HepG2 (cell line): ENCODE measurements at regions not wholly inside any gene's neighbourhood (a gene's known extent, or its start where the extent isn't known, plus 50 kb on each side); places are given as distances from the start of the nearest gene placed in this dataset.

ENCODE experiments used
- NPAS2 ChIP-seq: sonication (generic); formaldehyde crosslinking; IDR thresholded peaks from 2 replicates; pipeline ENCODE4 v1.8.0; 2022; ENCODE audit warnings: mild to moderate bottlenecking, missing genetic modification reagents, borderline replicate concordance
- ZNF547 ChIP-seq: sonication (generic); formaldehyde crosslinking; IDR thresholded peaks from 2 replicates; pipeline ENCODE4 v1.5.1; 2020; ENCODE audit warnings: mild to moderate bottlenecking, missing genetic modification reagents
- TF ChIP-seq, protein P1 (sequence below): sonication (generic); formaldehyde crosslinking; IDR thresholded peaks from 2 replicates; pipeline ENCODE4 v1.4.0; 2020; ENCODE audit warnings: low read depth, missing genetic modification reagents

DNA sequence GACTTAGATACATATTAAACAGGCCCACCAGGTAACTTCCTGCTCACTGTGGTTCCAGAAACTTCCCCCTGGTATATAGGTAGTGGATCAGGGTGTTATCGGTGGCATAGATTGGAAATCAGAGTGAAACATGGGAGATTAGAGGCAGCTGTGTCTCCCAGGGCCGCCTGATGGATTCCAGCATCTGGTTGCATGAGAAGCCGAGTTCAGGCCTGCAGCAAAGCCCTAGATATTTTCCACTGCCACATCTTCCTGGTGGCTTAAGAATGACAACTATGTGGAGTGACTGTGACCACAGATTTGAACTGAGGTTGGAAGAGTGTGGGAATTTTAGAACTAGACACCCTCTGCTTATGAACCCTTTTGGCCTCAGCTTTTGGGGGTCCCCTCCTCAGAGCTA lies 184.8 kb upstream of the NTF3 start:
- TF ChIP-seq, protein P1, sequence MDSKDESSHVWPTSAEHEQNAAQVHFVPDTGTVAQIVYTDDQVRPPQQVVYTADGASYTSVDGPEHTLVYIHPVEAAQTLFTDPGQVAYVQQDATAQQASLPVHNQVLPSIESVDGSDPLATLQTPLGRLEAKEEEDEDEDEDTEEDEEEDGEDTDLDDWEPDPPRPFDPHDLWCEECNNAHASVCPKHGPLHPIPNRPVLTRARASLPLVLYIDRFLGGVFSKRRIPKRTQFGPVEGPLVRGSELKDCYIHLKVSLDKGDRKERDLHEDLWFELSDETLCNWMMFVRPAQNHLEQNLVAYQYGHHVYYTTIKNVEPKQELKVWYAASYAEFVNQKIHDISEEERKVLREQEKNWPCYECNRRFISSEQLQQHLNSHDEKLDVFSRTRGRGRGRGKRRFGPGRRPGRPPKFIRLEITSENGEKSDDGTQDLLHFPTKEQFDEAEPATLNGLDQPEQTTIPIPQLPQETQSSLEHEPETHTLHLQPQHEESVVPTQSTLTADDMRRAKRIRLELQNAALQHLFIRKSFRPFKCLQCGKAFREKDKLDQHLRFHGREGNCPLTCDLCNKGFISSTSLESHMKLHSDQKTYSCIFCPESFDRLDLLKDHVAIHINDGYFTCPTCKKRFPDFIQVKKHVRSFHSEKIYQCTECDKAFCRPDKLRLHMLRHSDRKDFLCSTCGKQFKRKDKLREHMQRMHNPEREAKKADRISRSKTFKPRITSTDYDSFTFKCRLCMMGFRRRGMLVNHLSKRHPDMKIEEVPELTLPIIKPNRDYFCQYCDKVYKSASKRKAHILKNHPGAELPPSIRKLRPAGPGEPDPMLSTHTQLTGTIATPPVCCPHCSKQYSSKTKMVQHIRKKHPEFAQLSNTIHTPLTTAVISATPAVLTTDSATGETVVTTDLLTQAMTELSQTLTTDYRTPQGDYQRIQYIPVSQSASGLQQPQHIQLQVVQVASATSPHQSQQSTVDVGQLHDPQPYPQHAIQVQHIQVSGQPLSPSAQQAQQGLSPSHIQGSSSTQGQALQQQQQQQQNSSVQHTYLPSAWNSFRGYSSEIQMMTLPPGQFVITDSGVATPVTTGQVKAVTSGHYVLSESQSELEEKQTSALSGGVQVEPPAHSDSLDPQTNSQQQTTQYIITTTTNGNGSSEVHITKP (CRISPR knock-in tag), result no peak
- no peak for TF ChIP-seq ZNF547 (CRISPR knock-in tag)
- no peak for TF ChIP-seq NPAS2 (CRISPR knock-in tag)
